NOMO-1 (cell line): ENCODE measurements at regions not wholly inside any gene's neighbourhood (a gene's known extent, or its start where the extent isn't known, plus 50 kb on each side); places are given as distances from the start of the nearest gene placed in this dataset.

Experiments used
- DNase-seq, 2 experiments: peaks; one replicate each; lab custom pipeline; 2025; ENCODE audit not compliant: unreplicated experiment in 2 of 2; lab: John Stamatoyannopoulos, UW

DNA sequence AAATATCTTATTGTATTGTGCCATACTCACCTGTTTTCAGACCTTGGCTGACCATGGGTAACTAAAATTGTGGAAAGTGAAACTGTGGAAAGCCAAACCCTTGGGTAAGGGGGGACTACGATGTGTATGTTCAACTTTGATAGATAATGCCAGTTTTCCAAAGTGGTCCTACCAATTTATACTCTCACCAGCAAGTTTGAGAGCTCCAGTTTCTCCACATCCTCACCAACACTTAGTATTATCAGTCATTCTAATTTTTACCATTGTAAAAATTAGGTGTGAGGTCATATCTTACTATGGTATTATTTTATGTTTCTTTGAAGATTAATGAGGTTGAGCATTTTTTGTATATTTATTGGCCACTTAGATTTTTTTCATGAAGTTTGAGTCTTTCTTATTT lies 346.9 kb upstream of the PODXL start:
- DNase-seq: no peak

- no peak for DNase-seq
These were observed 344.4 kb upstream of the PODXL start for GRCh38 chr7:131900785-131901287.

GRCh38 chr7:131899271-131900030 lies 343.0 kb upstream of the PODXL start:
- DNase-seq: no peak

DNA sequence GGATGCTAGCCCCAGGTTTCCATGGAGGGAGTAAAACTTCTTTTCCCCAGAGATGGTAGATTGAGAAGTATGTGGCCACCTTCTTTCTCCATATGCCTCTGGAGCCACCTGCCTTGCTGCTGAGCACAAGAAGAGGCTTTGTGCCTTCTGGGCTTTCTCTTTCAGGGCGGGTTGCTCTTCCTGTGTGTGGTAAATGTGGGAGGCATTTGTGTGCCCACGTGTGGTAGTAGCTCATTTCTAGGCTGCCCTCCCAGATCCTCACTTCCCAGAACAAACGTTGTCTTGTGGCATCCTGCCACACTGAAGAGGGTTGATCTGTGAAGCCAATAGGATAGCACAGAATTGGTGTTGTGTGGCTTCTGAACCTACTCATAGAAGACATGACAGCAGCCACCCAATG lies 342.0 kb upstream of the PODXL start:
- DNase-seq: no peak

DNA sequence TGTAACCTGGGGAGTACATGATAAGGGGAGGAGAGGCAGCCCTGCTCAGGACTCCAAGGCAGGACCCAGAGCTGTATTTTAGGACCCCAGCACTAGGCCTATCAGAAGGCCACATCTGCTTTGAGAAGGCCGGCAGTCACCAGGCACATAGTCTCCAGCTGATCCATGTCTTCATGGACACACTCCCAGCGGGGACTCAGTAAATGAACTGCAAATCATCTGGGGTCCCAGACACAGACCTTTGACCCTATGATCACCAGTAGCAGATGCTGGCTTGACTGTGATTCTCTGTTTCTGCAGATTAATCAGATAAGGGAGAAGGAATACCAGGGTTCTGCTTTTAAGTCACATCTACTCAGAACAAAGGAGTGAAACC lies 341.4 kb upstream of the PODXL start:
- no peak for DNase-seq

- DNase-seq: no peak
These were observed 340.8 kb upstream of the PODXL start for GRCh38 chr7:131897016-131897789.

GRCh38 chr7:131896165-131896863 lies 339.9 kb upstream of the PODXL start:
- DNase-seq: no peak

- no peak for DNase-seq
These were observed 339.2 kb upstream of the PODXL start for GRCh38 chr7:131895541-131896164.

DNA sequence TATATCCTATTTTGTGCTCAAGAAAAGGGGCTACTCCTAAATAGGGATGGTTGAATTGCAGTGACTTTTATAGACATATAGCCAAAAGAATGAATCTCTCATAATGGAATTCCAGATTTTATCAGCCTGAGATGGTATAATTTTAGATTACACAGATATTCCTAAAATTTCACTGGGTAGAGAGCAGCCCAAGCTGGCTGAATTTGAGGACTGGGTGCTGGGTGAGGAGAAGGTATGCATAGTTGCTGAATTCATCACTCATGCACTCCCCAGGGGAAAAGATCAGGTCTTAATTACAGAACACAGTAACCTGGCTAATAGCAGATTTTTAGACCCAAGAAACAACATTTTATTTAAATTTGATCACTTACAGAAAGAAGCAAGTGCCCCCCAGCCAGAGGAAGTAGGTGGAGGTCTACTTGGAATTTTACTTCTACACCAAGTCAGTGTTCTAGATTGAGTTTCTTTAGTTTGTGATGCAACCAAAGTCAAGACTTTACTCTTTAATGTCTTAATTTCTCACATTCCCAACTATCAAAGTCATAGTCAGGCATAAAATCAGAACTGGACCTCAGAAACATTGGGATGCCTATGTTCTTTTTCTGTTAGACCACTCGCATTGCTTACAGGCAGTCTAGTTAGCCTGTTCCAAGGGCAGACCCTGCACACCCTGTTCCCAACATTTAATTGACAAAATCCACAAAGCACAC lies 337.4 kb upstream of the PODXL start:
- DNase-seq: no peak

GRCh38 chr7:131890176-131890575 lies 333.7 kb upstream of the PODXL start:
- peak; percentile 9 to 29 for DNase-seq

DNA sequence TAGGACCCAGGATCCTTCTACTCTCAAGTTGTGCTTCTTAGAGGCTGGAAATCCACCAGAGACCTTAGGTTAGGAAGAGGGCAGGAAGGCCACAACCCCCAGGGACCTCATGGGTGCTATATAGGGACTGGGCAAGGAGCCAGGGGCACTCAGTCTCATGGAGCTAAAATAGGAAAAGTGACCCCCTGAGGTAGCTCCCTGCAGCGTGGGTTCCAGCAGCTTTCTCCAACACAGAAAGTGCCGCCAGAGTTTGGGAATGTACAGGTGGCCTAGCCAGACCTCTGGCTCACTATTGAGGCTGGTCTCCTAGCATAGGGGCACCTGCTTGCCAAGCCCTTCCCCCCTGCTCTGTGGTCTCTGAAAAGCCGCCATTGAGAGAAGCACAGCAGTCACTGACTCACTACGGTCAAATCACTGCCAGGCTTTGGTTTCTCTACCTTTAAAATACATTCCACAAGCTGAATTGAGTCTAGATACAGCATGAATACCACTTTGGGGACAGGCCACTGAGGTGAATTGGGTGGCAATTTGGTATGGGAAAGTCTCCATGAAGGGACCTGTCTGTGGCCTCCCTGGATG lies 333.2 kb upstream of the PODXL start:
- DNase-seq: no peak

DNA sequence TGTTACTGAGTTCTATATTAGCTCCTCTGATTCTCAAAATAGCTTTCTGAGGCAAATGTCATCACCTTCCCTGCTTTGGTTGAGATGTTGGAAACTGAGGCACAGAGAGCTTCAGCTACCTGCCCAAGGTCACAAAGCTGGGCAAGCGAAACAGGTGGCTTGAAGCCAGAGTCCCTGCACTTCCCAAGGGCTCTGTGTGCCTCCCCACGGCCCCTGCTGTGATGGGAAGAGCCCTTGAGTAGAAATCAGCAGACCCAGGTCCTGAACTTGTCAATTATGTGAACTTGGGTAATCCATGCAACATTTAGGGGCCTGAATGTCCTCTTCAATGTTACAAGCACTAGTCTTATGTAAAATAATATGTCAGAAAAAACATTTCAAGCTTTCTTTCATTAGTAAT lies 327.3 kb upstream of the PODXL start:
- no peak for DNase-seq

- DNase-seq: no peak
These were observed 326.8 kb upstream of the PODXL start for GRCh38 chr7:131883196-131883595.

- DNase-seq: no peak
These were observed 325.9 kb upstream of the PODXL start for GRCh38 chr7:131882321-131882720.

- DNase-seq: no peak
These were observed 323.6 kb upstream of the PODXL start for GRCh38 chr7:131880078-131880477.

- DNase-seq: no peak
These were observed 323.0 kb upstream of the PODXL start for GRCh38 chr7:131879424-131879823.

DNA sequence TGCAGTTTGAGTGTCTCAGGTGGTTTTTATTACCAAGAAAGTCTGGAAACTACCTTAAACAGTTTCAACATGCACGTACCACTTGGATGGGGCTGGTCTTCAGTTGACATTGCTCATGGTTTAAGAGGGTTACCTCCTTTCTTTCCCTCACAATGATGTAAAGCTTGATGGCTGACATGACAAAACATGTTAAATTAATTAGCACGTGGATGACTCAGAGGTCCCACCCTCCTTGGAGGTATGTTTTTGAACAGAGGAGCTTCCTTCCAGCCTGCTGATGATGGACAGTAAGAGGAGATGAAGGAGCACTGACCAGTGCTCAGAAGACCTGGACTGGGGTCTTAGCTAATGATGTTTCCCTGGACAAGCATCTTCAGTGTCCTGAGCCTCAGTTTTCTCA lies 322.3 kb upstream of the PODXL start:
- no peak for DNase-seq

- DNase-seq: no peak
These were observed 317.2 kb upstream of the PODXL start for GRCh38 chr7:131873581-131873980.

DNA sequence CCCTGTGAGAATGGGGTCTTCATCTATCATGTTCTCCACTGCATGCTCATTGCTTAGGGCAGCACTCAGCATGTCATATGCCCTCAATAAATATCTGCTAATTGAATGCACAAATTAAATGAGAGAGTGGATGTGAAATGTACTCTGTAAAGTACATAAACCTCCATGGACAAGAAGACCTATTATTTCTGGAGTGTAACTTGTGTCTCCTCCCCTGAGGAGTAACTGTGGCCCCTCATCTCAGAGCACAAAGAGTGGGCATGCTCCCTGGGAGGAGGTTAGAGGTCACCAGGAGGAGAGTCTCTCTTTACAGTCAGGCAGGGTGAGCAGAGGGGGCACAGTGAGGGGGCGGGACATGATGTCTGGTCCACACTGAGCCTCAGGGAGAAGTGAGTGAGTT lies 313.6 kb upstream of the PODXL start:
- no peak for DNase-seq

GRCh38 chr7:131869169-131869844 lies 312.9 kb upstream of the PODXL start:
- DNase-seq: no peak
